A549 (cell line): ENCODE measurements at regions not wholly inside any gene's neighbourhood (a gene's known extent, or its start where the extent isn't known, plus 50 kb on each side); places are given as distances from the start of the nearest gene placed in this dataset.

Experiments used
- CEBPB ChIP-seq, 2 experiments: fragments of >200 bp in 1 of 2; sonication (Bioruptor Twin) in 1 of 2; formaldehyde crosslinking in 1 of 2; IDR thresholded peaks; 2 replicates each; pipeline ENCODE4 v1.6.1; 2012 to 2016
- HDAC2 ChIP-seq: fragments of 200-600 bp; sonication (generic); IDR thresholded peaks from 2 replicates; pipeline ENCODE4 v1.6.1; 2016
- JUN ChIP-seq, 2 experiments: fragments of >200 bp; sonication (Bioruptor Twin); formaldehyde crosslinking; IDR thresholded peaks; 2 replicates in 1 of 2; 3 replicates in 1 of 2; pipeline ENCODE4 v1.6.1; 2016 to 2017
- NR3C1 ChIP-seq: fragments of >200 bp; sonication (Bioruptor Twin); formaldehyde crosslinking; IDR thresholded peaks from 3 replicates; pipeline ENCODE4 v1.6.1; 2017
- PHF8 ChIP-seq: fragments of 200-600 bp; sonication (generic); IDR thresholded peaks from 2 replicates; pipeline ENCODE4 v1.6.1; 2016; ENCODE audit warnings: low read depth, mild to moderate bottlenecking, antibody characterized with exemption, moderate library complexity, borderline replicate concordance
- POLR2A ChIP-seq: IDR thresholded peaks from 2 replicates; pipeline ENCODE4 v1.6.1; 2012; ENCODE audit warnings: mild to moderate bottlenecking, low read length
- SMC3 ChIP-seq: fragments of >200 bp; sonication (Bioruptor Twin); formaldehyde crosslinking; IDR thresholded peaks from 3 replicates; pipeline ENCODE4 v1.6.1; 2018; ENCODE audit warnings: inconsistent platforms
- ZC3H11A ChIP-seq: fragments of 450-650 bp; IDR thresholded peaks from 2 replicates; pipeline ENCODE4 v1.6.1; 2014; ENCODE audit warnings: antibody characterized with exemption, mild to moderate bottlenecking
- TF ChIP-seq, protein P1 (sequence below): fragments of >200 bp; sonication (Bioruptor Twin); formaldehyde crosslinking; IDR thresholded peaks from 3 replicates; pipeline ENCODE4 v1.5.1; 2016
- TF ChIP-seq, protein P2 (sequence below): IDR thresholded peaks from 2 replicates; pipeline ENCODE4 v1.6.1; 2012
- TF ChIP-seq, protein P3 (sequence below): fragments of 450-650 bp; IDR thresholded peaks from 2 replicates; pipeline ENCODE4 v1.6.1; 2014; ENCODE audit warnings: antibody characterized with exemption
- TF ChIP-seq, protein P4 (sequence below): fragments of 150-350 bp; IDR thresholded peaks from 2 replicates; pipeline ENCODE4 v1.6.1; 2014; ENCODE audit warnings: low read depth, mild to moderate bottlenecking, low read length

DNA sequence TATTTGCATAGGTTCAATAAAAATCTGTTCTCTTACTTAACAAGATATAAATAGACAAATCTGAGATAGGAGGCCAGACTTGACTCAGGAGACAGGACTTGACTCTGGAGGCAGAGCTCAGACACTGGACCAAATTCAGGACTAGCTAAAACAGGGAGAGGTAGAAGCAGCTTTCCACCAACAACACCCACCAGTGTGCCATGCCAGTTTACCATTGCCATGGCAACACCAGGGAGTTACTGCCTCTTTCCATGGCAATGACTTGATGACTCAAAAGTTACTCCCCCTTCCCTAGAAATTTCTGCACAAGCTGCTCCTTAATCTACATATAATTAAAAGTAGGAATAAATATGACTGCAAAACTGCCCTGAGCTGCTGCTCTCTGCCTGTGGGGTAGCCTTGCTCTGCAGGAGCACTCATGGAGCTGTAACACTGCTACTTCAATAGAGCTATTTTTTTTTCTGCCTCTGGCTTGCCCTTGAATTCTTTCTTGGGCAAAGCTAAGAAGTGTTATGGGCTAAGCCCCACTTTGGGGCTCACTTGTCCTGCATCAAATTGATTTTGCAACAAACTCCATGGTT, 473.0 kb downstream of the PLK2 start:
- TF ChIP-seq CEBPB (IDR thresholded peaks at IDR 0.05), result no peak
- TF ChIP-seq, protein P1, sequence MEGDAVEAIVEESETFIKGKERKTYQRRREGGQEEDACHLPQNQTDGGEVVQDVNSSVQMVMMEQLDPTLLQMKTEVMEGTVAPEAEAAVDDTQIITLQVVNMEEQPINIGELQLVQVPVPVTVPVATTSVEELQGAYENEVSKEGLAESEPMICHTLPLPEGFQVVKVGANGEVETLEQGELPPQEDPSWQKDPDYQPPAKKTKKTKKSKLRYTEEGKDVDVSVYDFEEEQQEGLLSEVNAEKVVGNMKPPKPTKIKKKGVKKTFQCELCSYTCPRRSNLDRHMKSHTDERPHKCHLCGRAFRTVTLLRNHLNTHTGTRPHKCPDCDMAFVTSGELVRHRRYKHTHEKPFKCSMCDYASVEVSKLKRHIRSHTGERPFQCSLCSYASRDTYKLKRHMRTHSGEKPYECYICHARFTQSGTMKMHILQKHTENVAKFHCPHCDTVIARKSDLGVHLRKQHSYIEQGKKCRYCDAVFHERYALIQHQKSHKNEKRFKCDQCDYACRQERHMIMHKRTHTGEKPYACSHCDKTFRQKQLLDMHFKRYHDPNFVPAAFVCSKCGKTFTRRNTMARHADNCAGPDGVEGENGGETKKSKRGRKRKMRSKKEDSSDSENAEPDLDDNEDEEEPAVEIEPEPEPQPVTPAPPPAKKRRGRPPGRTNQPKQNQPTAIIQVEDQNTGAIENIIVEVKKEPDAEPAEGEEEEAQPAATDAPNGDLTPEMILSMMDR, result no peak
- no peak for TF ChIP-seq ZC3H11A
- TF ChIP-seq POLR2A, result no peak
- no peak for TF ChIP-seq JUN (IDR thresholded peaks at IDR 0.05)
- TF ChIP-seq, protein P2, sequence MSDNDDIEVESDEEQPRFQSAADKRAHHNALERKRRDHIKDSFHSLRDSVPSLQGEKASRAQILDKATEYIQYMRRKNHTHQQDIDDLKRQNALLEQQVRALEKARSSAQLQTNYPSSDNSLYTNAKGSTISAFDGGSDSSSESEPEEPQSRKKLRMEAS, result no peak
- no peak for TF ChIP-seq PHF8
- TF ChIP-seq, protein P3, sequence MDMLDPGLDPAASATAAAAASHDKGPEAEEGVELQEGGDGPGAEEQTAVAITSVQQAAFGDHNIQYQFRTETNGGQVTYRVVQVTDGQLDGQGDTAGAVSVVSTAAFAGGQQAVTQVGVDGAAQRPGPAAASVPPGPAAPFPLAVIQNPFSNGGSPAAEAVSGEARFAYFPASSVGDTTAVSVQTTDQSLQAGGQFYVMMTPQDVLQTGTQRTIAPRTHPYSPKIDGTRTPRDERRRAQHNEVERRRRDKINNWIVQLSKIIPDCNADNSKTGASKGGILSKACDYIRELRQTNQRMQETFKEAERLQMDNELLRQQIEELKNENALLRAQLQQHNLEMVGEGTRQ, result no peak
- TF ChIP-seq NR3C1, result no peak
- TF ChIP-seq HDAC2, result no peak
- TF ChIP-seq SMC3, result no peak
- TF ChIP-seq, protein P4, sequence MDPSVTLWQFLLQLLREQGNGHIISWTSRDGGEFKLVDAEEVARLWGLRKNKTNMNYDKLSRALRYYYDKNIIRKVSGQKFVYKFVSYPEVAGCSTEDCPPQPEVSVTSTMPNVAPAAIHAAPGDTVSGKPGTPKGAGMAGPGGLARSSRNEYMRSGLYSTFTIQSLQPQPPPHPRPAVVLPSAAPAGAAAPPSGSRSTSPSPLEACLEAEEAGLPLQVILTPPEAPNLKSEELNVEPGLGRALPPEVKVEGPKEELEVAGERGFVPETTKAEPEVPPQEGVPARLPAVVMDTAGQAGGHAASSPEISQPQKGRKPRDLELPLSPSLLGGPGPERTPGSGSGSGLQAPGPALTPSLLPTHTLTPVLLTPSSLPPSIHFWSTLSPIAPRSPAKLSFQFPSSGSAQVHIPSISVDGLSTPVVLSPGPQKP, result no peak
